ENCODE measurements at regions not wholly inside any gene's neighbourhood (a gene's known extent, or its start where the extent isn't known, plus 50 kb on each side); places are given as distances from the start of the nearest gene placed in this dataset.
"Not testable (repeated sequence)": the region's sequence is repeated elsewhere in the genome, so short reads cannot be mapped to it uniquely, and the experiment has no call there.

DNA sequence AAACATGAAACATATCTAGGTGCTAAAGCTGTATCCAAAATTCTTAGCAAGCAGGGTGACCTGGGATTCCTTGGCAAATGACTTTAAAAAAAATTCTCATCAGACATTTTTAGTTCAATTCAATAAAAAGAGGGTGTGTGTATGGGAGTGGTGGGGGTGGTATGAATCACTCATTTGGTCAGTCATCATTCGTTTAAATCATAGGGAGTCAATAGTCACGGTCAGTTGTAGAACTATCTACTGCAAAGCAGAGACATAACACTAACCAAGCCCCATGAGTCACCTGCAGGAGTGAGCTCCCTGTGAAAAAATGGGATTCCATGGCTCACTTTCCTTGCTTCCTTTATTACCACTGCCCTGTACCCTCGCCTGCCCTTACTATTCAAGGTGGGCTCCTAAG lies 380.6 kb upstream of the TCF4 start:
- Mint-ChIP-seq H3K9me3 (ENCODE audit: low read depth) (no peaks in the 10 kb centered on the region), H3K4me1 (ENCODE audit: low read depth) (no peaks in the 10 kb centered on the region), H3K27ac (ENCODE audit: unreplicated experiment) (no peak overlapping the region), H3K36me3 (ENCODE audit: low read depth) (no peaks in the 10 kb centered on the region), H3K4me3 (ENCODE audit: unreplicated experiment) (no peak overlapping the region), H3K27me3 (ENCODE audit: low read depth) (no peaks in the 10 kb centered on the region)
- no peak for TF ChIP-seq CTCF (IDR thresholded peaks at IDR 0.05)
- DNase-seq (ENCODE audit: low spot score), result no peak

DNA sequence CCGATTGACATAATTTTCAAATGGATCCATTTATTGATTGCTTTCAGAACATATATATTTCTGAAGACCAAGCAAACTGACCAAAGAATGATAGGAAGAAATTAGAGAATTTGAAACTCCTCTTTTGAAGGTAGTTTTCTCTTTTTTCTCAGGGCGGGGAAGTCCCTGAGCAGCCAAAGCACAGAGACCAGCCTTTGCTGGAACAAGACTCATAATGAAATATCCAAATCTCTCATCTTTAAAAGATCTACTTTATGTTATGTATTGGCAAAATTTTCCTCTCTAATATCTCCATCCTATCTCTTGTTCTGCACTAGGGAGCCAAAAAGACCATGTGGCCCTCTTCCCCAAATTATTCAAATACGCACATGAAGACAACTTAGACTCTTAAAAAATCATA lies 379.0 kb upstream of the TCF4 start:
- Mint-ChIP-seq H3K27me3 (ENCODE audit: low read depth) (no peaks in the 10 kb centered on the region), H3K36me3 (ENCODE audit: low read depth) (no peaks in the 10 kb centered on the region), H3K4me3 (ENCODE audit: unreplicated experiment) (no peak overlapping the region), H3K4me1 (ENCODE audit: low read depth) (no peaks in the 10 kb centered on the region), H3K27ac (ENCODE audit: unreplicated experiment) (no peak overlapping the region), H3K9me3 (ENCODE audit: low read depth) (no peaks in the 10 kb centered on the region)
- TF ChIP-seq CTCF (IDR thresholded peaks at IDR 0.05), result no peak
- no peak for DNase-seq (ENCODE audit: low spot score)

DNA sequence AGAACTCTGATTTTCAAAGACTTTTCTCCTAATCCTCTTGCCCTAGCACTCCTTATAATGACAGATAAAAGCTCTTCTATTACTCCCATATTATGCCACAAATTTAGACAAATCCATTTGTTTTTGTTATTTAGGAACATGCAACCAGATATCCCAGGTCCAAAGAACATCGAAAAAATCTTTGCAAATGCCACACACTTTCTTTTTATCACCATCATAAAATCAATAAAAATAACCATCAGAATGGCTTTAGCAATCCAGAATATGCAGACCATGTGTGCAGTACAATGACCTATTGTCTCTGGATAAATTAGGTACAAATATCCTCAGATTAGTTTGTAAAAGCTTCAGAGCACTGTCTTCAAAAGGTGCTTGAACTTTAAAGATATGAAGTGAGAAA lies 376.2 kb upstream of the TCF4 start:
- H3K27ac Mint-ChIP-seq (ENCODE audit: unreplicated experiment), result no peak overlapping the region
- no peaks in the 10 kb centered on the region for H3K36me3 Mint-ChIP-seq (ENCODE audit: low read depth)
- no peaks in the 10 kb centered on the region for H3K9me3 Mint-ChIP-seq (ENCODE audit: low read depth)
- no peaks in the 10 kb centered on the region for H3K27me3 Mint-ChIP-seq (ENCODE audit: low read depth)
- H3K4me3 Mint-ChIP-seq (ENCODE audit: unreplicated experiment), result no peak overlapping the region
- TF ChIP-seq CTCF (IDR thresholded peaks at IDR 0.05), result no peak
- H3K4me1 Mint-ChIP-seq (ENCODE audit: low read depth), result peaks cover 17% of the 10 kb centered on the region
- no peak for DNase-seq (ENCODE audit: low spot score)

- no peaks in the 10 kb centered on the region for H3K27me3 Mint-ChIP-seq (ENCODE audit: low read depth)
- no peaks in the 10 kb centered on the region for H3K36me3 Mint-ChIP-seq (ENCODE audit: low read depth)
- no peak overlapping the region for H3K27ac Mint-ChIP-seq (ENCODE audit: unreplicated experiment)
- no peaks in the 10 kb centered on the region for H3K4me1 Mint-ChIP-seq (ENCODE audit: low read depth)
- no peak overlapping the region for H3K4me3 Mint-ChIP-seq (ENCODE audit: unreplicated experiment)
- no peak for DNase-seq (ENCODE audit: low spot score)
- H3K9me3 Mint-ChIP-seq (ENCODE audit: low read depth), result no peaks in the 10 kb centered on the region
- TF ChIP-seq CTCF (IDR thresholded peaks at IDR 0.05), result no peak
These were observed 365.3 kb upstream of the TCF4 start for GRCh38 chr18:55953326-55953725.

DNA sequence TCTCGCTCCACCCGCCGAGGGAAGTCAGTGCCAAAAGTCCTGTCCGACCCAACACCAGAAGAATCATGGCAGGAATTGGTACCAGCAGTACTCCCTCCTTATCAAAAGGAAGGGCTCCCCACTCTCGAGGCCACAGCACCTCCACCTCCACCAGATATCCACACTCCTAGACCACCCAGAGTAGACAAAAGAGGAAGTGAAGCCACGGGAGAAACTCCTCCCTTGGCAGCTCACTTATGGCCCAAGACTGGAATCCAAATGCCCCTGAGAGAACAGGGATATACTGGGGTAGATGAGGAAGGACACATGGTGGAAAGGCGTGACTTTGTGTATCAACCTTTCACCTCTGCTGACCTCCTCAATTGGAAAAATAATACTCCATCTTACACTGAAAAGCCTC lies 363.7 kb upstream of the TCF4 start:
- H3K27ac Mint-ChIP-seq (ENCODE audit: unreplicated experiment); DNase-seq (ENCODE audit: low spot score); H3K36me3 Mint-ChIP-seq (ENCODE audit: low read depth); H3K9me3 Mint-ChIP-seq (ENCODE audit: low read depth); H3K4me3 Mint-ChIP-seq (ENCODE audit: unreplicated experiment); H3K4me1 Mint-ChIP-seq (ENCODE audit: low read depth); H3K27me3 Mint-ChIP-seq (ENCODE audit: low read depth): not testable (repeated sequence)

DNA sequence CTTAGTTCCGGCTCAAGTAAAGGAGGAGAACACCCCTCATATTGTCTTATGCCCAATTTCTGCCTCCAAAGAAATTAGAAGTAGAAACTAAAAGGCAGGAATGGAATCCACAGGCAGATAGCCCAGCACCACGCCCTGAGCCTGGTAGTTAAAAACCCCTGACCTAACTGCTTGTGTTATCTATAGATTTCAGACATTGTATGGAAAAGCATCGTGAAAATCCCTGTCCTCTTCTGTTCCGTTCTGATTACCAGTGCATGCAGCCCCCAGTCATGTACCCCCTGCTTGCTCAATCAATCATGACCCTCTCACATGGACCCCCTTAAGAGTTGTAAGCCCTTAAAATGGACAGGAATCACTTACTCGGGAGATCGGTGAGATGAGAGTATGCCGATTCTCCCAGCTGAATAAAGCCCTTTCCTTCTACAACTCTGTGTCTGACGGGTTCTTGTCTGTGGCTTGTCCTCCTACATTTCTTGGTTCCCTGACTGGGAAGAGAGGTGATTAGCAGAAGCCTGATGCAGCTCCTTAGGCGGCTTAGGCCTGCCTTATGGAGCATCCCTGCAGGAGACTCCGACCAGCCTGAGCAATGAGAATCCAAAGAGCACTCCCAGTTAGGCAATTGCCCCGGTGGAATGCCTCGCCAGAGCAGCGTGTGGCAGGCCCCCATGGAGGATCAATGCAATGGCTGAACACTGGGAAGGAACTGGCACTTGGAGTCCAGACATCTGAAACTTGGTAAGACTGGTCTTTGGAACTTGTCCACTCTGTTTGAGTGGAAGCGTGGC lies 362.6 kb upstream of the TCF4 start:
- Mint-ChIP-seq H3K9me3 (ENCODE audit: low read depth) (no peaks in the 10 kb centered on the region), H3K36me3 (ENCODE audit: low read depth) (no peaks in the 10 kb centered on the region), H3K27me3 (ENCODE audit: low read depth) (no peaks in the 10 kb centered on the region), H3K27ac (ENCODE audit: unreplicated experiment) (no peak overlapping the region), H3K4me1 (ENCODE audit: low read depth) (no peaks in the 10 kb centered on the region), H3K4me3 (ENCODE audit: unreplicated experiment) (no peak overlapping the region)
- no peak for DNase-seq (ENCODE audit: low spot score)
- TF ChIP-seq CTCF (IDR thresholded peaks at IDR 0.05), result no peak
